ENCODE measurements at regions not wholly inside any gene's neighbourhood (a gene's known extent, or its start where the extent isn't known, plus 50 kb on each side); places are given as distances from the start of the nearest gene placed in this dataset.

DNA sequence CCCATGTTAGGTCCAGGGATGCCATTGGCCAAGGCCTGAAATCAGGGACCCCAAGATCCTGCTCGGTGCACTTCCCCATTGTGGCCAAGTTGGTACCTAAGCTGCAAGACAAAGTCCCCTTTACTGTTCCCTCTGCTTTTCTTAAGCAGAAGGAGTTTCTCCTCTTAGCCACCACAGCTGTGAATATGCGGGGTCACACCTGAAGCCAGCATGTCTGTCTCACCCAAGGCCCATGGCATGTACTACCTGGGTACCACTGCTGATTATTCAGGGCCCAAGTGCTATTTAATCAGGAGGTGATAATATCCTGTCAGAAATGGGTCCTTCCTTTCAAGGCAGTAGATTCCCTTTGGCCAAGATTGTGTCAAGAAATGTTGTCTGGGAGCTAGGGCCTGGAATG, 133.9 kb upstream of the DNAH14 start:
- TF ChIP-seq, protein P1, sequence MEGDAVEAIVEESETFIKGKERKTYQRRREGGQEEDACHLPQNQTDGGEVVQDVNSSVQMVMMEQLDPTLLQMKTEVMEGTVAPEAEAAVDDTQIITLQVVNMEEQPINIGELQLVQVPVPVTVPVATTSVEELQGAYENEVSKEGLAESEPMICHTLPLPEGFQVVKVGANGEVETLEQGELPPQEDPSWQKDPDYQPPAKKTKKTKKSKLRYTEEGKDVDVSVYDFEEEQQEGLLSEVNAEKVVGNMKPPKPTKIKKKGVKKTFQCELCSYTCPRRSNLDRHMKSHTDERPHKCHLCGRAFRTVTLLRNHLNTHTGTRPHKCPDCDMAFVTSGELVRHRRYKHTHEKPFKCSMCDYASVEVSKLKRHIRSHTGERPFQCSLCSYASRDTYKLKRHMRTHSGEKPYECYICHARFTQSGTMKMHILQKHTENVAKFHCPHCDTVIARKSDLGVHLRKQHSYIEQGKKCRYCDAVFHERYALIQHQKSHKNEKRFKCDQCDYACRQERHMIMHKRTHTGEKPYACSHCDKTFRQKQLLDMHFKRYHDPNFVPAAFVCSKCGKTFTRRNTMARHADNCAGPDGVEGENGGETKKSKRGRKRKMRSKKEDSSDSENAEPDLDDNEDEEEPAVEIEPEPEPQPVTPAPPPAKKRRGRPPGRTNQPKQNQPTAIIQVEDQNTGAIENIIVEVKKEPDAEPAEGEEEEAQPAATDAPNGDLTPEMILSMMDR (IDR thresholded peaks at IDR 0.05): no peak
- TF ChIP-seq EP300 (IDR thresholded peaks at IDR 0.05): no peak

All from upper lobe of left lung (tissue), 4 donors.